MCF 10A (cell line): ENCODE measurements at regions not wholly inside any gene's neighbourhood (a gene's known extent, or its start where the extent isn't known, plus 50 kb on each side); places are given as distances from the start of the nearest gene placed in this dataset.

ENCODE experiments used
- BruUV-seq: library from RNA; stranded (reverse); fragments of 400-500 nt; replicated peaks from 2 replicates; lab custom pipeline; 2021; lab: Mats Ljungman, UMichigan
- CTCF ChIA-PET: fragments of 300-600 bp; sonication (Branson Sonifier 250); formaldehyde crosslinking; extraction: SDS; loops from one replicate; lab custom pipeline; 2021; ENCODE audit warnings: antibody characterized with exemption, inconsistent platforms; lab: Yijun Ruan, JAX
- POLR2A ChIA-PET: fragments of 300-600, 350-650 bp; sonication (Branson Sonifier 250); formaldehyde crosslinking; extraction: SDS; loops from one replicate; lab custom pipeline; 2020; ENCODE audit warnings: antibody characterized with exemption, inconsistent platforms; lab: Yijun Ruan, JAX
- DNase-seq: peaks from one replicate; pipeline ENCODE4 v3.0.0-alpha.2; 2018; ENCODE audit not compliant: unreplicated experiment
- H3K27ac Mint-ChIP-seq: one replicate; pipeline ENCODE4 v1.8.0; 2022; ENCODE audit warnings: mild to moderate bottlenecking, low read depth, mixed read lengths; ENCODE audit not compliant: unreplicated experiment
- H3K27me3 Mint-ChIP-seq: one replicate; pipeline ENCODE4 v1.8.0; 2022; ENCODE audit warnings: mixed read lengths; ENCODE audit not compliant: insufficient read depth, unreplicated experiment
- H3K36me3 Mint-ChIP-seq: one replicate; pipeline ENCODE4 v1.8.0; 2022; ENCODE audit warnings: mild to moderate bottlenecking, moderate library complexity, mixed read lengths; ENCODE audit not compliant: insufficient read depth, unreplicated experiment
- H3K4me1 Mint-ChIP-seq: one replicate; pipeline ENCODE4 v1.8.0; 2022; ENCODE audit warnings: mixed read lengths; ENCODE audit not compliant: insufficient read depth, unreplicated experiment
- H3K4me3 Mint-ChIP-seq: one replicate; pipeline ENCODE4 v1.8.0; 2022; ENCODE audit warnings: mild to moderate bottlenecking, moderate library complexity, mixed read lengths; ENCODE audit not compliant: unreplicated experiment
- H3K9me3 Mint-ChIP-seq: one replicate; pipeline ENCODE4 v1.8.0; 2022; ENCODE audit warnings: mixed read lengths; ENCODE audit not compliant: unreplicated experiment
- intact Hi-C: fragments of 100-400 bp; cut with micrococcal nuclease; formaldehyde crosslinking; loops from 2 replicates; pipeline ENCODE4 v1.14.1; 2022
- TF ChIP-seq, protein P1 (sequence below): fragments of 200-600 bp; IDR thresholded peaks from one replicate; pipeline ENCODE4 v1.8.0; 2022; ENCODE audit warnings: antibody characterized with exemption, mild to moderate bottlenecking; ENCODE audit not compliant: unreplicated experiment

DNA sequence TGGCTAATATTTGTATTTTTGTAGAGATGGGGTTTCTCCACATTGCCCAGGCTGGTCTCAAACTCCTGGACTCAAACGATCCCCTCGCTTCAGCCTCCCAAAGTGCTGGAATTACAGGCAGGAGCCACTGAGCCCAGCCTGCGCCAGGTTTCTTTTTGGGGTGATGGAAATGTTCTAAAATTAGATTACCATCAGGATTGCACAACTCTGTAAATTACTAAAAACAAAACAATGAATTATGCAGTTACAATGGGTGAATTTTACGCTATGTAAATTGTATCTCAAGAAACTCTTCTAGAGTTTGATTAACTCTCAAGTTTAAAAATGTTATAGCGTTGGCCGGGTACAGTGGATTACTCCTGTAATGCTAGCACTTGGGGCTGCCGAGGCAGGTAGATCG is 118.9 kb upstream of the TBL1X start:
- Mint-ChIP-seq H3K27me3 (peaks cover 10% of the 10 kb centered on the region), H3K36me3 (no peaks in the 10 kb centered on the region), H3K9me3 (no peaks in the 10 kb centered on the region), H3K27ac (no peak overlapping the region), H3K4me3 (no peak overlapping the region), H3K4me1 (peaks cover 4% of the 10 kb centered on the region)
- POLR2A ChIA-PET: no interaction called here
- no TSS peak for BruUV-seq
- CTCF ChIA-PET: interaction anchor here (0.6 kb wide), 1 partner anchor 1790 kb away, joined by 3 read pairs; no protein-coding TSS in a partner anchor
- intact Hi-C loops: no loop called here
- TF ChIP-seq, protein P1, sequence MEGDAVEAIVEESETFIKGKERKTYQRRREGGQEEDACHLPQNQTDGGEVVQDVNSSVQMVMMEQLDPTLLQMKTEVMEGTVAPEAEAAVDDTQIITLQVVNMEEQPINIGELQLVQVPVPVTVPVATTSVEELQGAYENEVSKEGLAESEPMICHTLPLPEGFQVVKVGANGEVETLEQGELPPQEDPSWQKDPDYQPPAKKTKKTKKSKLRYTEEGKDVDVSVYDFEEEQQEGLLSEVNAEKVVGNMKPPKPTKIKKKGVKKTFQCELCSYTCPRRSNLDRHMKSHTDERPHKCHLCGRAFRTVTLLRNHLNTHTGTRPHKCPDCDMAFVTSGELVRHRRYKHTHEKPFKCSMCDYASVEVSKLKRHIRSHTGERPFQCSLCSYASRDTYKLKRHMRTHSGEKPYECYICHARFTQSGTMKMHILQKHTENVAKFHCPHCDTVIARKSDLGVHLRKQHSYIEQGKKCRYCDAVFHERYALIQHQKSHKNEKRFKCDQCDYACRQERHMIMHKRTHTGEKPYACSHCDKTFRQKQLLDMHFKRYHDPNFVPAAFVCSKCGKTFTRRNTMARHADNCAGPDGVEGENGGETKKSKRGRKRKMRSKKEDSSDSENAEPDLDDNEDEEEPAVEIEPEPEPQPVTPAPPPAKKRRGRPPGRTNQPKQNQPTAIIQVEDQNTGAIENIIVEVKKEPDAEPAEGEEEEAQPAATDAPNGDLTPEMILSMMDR: no peak
- no peak for DNase-seq

- H3K27ac Mint-ChIP-seq: no peak overlapping the region
- POLR2A ChIA-PET: interaction anchor here (0.6 kb wide), 1 partner anchor 13 kb away, joined by 3 read pairs; no protein-coding TSS in a partner anchor
- H3K27me3 Mint-ChIP-seq: peaks cover 10% of the 10 kb centered on the region
- H3K9me3 Mint-ChIP-seq: no peaks in the 10 kb centered on the region
- intact Hi-C loops: loop anchor here (5.0 to 10.0 kb wide), 2 partner anchors 188 to 215 kb away; no protein-coding TSS in a partner anchor
- peak; percentile 50 for DNase-seq
- H3K36me3 Mint-ChIP-seq: no peaks in the 10 kb centered on the region
- BruUV-seq: no TSS peak
- TF ChIP-seq, protein P1: no peak
- CTCF ChIA-PET: interaction anchor here (0.7 kb wide), 1 partner anchor 458 kb away, joined by 3 read pairs; no protein-coding TSS in a partner anchor
- peaks cover 6% of the 10 kb centered on the region for H3K4me1 Mint-ChIP-seq
- H3K4me3 Mint-ChIP-seq: no peak overlapping the region
Measured at GRCh38 chrX:9349572-9350494, 115.0 kb upstream of the TBL1X start.

DNA sequence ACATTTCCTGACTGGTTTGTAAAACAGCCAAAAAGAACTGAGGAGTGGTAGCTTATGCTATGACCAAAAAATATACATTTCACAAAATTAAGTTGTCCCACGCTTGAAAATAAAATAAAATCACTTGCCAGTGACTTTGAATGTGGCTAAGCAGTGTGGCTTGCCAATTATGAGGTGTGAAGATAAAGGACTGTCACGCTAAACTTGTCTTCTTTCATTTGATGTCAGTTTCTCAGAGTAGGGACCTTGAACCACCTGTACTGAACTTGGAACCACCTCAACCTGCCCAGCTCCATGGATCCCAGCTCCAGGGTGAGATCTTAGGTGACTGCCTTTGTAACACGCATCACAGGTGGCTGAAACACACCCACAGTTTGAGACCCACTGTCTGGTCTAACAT is 113.7 kb upstream of the TBL1X start:
- H3K9me3 Mint-ChIP-seq: no peaks in the 10 kb centered on the region
- peaks cover 23% of the 10 kb centered on the region for H3K27me3 Mint-ChIP-seq
- TF ChIP-seq, protein P1: no peak
- ChIA-PET POLR2A (no interaction called here), CTCF (interaction anchor here (0.8 kb wide), 1 partner anchor 175 kb away, joined by 6 read pairs; no protein-coding TSS in a partner anchor)
- BruUV-seq: no TSS peak
- no peak overlapping the region for H3K4me3 Mint-ChIP-seq
- H3K27ac Mint-ChIP-seq: peak overlapping the region; percentile 73
- no peaks in the 10 kb centered on the region for H3K36me3 Mint-ChIP-seq
- intact Hi-C loops: loop anchor here (1.0 to 10.0 kb wide), 3 partner anchors 189 to 380 kb away; no protein-coding TSS in a partner anchor
- DNase-seq: no peak
- H3K4me1 Mint-ChIP-seq: peaks cover 6% of the 10 kb centered on the region

DNA sequence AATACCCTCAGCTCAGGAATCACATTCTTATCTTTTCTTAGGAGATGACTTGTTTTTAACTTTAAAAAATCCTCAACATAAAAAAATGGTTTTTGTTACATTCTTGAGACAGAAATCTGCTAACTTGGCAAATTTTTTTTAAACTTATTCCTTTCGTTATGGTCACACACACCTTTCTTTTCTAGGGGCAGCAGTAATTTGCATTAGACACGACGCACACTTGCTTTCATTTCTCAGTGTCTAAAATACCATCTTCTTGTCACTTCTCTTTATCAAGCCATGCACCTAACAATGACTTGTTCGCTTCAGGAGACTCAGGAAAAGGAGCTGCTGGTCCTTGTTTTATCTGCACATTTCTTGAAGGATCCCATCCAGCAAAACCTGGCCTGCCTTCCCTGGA is 112.6 kb upstream of the TBL1X start:
- ChIA-PET CTCF (interaction anchor here (0.5 to 1.1 kb wide), 4 partner anchors 14 to 380 kb away, joined by 3 to 4 read pairs (median 3); no protein-coding TSS in a partner anchor), POLR2A (interaction anchor here (0.6 to 1.1 kb wide), 5 partner anchors 110 to 480 kb away, joined by 3 to 4 read pairs (median 3); partner anchors contain the start of gene TBL1X)
- no peaks in the 10 kb centered on the region for H3K36me3 Mint-ChIP-seq
- peak overlapping the region; percentile 73 for H3K27ac Mint-ChIP-seq
- peaks cover 32% of the 10 kb centered on the region for H3K27me3 Mint-ChIP-seq
- H3K4me1 Mint-ChIP-seq: peaks cover 6% of the 10 kb centered on the region
- TF ChIP-seq, protein P1: no peak
- H3K4me3 Mint-ChIP-seq: peak overlapping the region; percentile 29
- no peak for DNase-seq
- H3K9me3 Mint-ChIP-seq: no peaks in the 10 kb centered on the region
- no TSS peak for BruUV-seq
- intact Hi-C loops: loop anchor here (1.0 to 10.0 kb wide), 5 partner anchors 111 to 483 kb away; no protein-coding TSS in a partner anchor
